Ammon's horn (tissue), 1 donor: ENCODE measurements at regions not wholly inside any gene's neighbourhood (a gene's known extent, or its start where the extent isn't known, plus 50 kb on each side); places are given as distances from the start of the nearest gene placed in this dataset.
"Not testable (repeated sequence)": the region's sequence is repeated elsewhere in the genome, so short reads cannot be mapped to it uniquely, and the experiment has no call there.

Source experiments
- DNase-seq: peaks from one replicate; pipeline ENCODE4 v3.0.0-alpha.2; 2016; ENCODE audit warnings: low spot score

- DNase-seq: no peak
These were observed 412.1 kb downstream of the SH2D4B start for GRCh38 chr10:80949785-80950184.

DNA sequence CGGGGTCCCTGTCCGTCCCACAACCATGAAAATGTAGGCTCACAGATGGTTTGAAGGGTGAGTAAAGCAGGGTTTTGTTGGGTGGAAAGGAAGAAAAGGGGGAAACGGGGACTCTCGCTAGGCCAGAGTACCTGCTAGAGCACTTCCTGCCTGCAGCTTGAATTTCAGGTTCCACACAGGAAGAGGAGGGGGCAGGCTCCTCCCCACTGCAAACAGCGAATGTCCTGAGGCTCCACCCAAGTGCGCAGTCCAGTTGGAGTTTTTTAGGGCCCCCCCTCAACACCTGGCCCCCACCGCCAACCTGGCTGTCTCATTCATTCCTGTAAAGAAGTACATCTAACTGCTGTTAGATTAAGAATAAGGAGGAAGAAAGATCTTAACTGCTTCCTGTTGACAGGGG, 414.7 kb downstream of the SH2D4B start:
- DNase-seq: no peak

DNA sequence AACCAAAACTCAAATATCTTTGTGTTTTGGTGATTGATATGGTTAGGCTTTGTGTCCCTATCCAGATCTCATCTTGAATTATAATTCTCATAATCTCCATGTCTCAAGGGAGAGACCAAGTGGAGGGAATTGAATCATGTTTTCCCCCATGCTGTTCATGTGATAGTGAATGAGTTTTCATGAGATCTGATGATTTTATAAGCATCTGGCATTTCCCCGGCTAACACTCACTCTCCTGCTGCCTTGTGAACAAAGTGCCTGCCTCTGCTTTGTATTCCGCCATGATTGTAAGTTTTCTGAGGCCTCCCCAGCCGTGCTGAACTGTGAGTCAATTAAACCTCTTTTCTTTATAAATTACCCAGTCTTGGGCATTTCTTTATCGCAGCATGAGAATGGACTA, 419.5 kb downstream of the SH2D4B start:
- no peak for DNase-seq

DNA sequence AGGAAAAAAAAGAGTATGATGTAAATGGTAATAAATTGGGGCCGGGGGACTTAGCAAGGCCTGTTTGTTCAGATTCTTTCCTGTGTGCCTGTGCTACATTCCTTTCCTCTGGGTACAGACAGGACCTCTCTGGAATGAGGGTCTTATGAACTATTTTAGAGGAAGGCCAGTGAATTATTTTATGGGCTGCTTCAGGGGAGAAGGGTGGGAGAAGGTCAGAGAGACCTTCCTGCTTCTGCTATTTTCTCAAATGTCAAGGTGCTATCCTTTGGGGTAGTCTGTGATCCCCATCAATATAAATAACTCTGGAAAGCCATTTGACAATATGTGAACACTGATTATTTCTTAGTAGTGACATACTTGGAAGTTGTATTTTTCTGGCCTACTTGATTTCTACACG, 426.5 kb downstream of the SH2D4B start:
- no peak for DNase-seq

- peak; percentile 20 for DNase-seq
These were observed 427.4 kb downstream of the SH2D4B start for GRCh38 chr10:80964955-80965614.

- DNase-seq: no peak
These were observed 428.8 kb downstream of the SH2D4B start for GRCh38 chr10:80966326-80966986.

DNA sequence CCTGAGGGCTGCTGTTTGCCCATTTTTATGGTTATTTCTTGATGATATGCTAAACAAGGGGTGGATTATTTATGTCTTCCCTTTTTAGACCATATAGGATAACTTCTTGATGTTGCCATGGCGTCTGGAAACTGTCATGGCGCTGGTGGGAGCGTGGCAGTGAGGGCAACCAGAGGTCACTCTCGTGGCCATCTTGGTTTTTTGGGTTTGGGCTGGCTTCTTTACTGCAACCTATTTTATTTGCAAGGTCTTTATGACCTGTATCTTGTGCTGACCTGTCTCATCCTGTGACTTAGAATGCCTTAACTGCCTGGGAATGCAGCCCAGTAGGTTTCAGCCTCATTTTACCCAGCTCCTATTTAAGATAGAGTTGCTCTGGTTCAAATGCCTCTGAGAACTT, 429.7 kb downstream of the SH2D4B start:
- not testable (repeated sequence) for DNase-seq

GRCh38 chr10:80968903-80969302, 431.2 kb downstream of the SH2D4B start:
- no peak for DNase-seq

- no peak for DNase-seq
These were observed 433.8 kb downstream of the SH2D4B start for GRCh38 chr10:80971461-80971860.

DNA sequence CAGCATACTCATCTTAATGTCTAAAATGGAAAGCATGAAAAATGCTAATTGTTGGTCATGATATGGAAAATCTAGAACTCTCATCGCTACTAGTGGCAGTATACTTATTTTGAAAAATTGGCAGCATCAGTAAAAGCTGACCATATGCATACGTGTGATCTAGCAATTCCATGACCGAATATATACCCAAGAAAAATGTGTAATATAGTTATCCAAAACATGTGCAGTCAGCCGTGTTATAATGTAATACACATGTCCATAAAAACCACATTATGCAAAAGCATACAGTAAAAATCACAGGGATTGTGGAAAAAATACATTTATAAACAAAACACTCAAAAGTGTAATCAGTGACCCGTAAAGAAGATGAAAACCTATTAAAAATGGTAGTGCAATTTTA, 439.0 kb downstream of the SH2D4B start:
- DNase-seq: no peak

- DNase-seq: no peak
These were observed 447.4 kb downstream of the SH2D4B start for GRCh38 chr10:80985102-80985501.

GRCh38 chr10:80986596-80986995, 448.9 kb downstream of the SH2D4B start:
- DNase-seq: no peak

GRCh38 chr10:80988755-80989154, 451.1 kb downstream of the SH2D4B start:
- DNase-seq: no peak

DNA sequence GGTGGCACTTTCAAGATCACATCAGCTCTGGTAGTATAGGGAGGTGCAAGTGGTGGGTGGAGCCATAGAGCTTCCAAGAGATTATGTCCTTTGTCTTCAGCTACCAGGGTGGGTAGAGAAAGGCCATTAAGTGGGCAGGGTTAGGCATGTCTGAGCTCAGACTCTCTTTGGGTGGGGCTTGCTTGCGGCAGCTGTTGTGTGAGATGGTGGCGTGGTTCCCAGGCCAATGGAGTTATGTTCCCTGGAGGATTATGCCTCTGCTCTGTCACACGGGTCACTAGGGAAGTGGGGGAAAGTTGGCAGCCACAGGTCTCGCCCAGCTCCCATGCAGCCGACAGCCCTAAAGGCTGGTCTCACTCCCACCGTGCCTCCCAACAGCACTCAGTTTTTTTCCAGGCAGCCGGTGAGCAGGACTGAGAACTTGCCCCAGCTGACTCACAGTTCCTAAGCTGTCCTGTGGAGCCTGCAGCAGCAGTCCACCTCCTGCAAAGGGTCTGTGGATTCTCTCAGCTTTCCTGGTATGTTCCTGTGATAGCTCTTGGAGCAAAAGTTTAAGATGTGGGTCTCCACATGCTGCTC, 459.0 kb downstream of the SH2D4B start:
- no peak for DNase-seq

- DNase-seq: no peak
These were observed 463.1 kb downstream of the SH2D4B start for GRCh38 chr10:81000781-81001180.

- no peak for DNase-seq
These were observed 464.7 kb downstream of the SH2D4B start for GRCh38 chr10:81002382-81002781.

GRCh38 chr10:81007872-81008271, 470.2 kb downstream of the SH2D4B start:
- no peak for DNase-seq

DNA sequence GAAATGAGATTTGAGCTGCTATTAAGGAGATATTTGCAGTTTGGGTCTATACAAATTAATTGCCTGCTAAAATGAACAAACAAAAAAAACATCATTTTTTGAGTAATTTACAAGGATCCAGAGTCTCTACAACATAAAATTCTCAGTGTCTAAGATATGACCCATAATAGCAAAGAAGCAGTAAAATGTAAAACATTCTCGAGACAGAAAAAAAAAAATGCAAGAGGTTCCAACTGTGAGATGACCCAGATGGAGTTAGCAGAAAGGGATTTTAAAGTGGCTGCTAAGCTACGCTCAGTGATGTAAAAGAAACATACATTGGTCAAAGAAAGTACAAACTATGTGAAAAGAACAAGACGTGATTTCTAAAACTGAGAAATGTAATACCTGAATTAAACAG, 471.0 kb downstream of the SH2D4B start:
- no peak for DNase-seq

DNA sequence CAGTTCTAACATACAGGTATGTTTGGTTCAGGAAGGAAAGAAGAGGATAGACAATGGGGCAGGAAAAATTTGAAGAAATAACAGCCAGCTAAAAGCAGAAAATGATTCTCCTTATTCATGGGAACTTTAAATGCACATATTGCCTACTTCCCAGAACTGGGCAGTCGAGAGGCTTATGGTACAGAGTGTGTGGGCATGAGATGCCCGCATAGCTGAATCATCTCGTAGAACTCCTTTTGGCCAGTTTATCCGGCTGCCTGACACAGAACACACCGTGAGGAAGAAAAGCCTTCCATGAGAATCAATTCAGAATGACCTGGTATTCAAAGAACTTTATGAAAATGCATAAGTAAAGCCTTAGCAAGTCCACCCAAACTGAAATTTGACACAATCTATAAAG, 471.6 kb downstream of the SH2D4B start:
- DNase-seq: no peak

DNA sequence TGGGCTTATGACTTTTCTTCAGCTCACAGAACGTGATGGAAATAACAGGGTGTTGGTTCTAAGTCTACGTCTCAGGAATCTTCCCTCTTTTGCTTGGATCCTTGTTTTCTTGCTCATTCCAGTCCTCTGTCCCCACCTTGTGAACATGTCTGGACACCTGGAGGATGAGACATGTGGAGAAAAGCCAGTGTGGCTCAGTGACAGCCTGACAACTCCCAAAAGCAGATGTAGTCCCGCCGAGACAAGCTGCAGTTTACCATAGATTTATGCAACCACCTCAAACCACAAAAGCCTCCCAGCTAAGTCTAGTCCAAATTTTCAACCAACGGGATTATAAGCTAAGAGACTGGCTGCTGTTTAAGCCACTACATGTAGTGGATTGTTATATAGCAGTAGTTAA, 476.1 kb downstream of the SH2D4B start:
- no peak for DNase-seq

GRCh38 chr10:81019029-81019890, 481.6 kb downstream of the SH2D4B start:
- peak; percentile 73 for DNase-seq

GRCh38 chr10:81021428-81022129, 483.9 kb downstream of the SH2D4B start:
- peak; percentile 31 for DNase-seq
